GM12874 (cell line): ENCODE measurements at regions not wholly inside any gene's neighbourhood (a gene's known extent, or its start where the extent isn't known, plus 50 kb on each side); places are given as distances from the start of the nearest gene placed in this dataset.

ENCODE experiments used
- CTCF ChIP-seq: IDR thresholded peaks from 2 replicates; pipeline ENCODE4 v1.5.1; 2011; ENCODE audit warnings: low read depth, mild to moderate bottlenecking, control low read depth, low read length, moderate library complexity; ENCODE audit not compliant: insufficient read depth

GRCh38 chr4:104169437-104169836 lies 325.3 kb downstream of the CXXC4 start:
- no peak for TF ChIP-seq CTCF

- TF ChIP-seq CTCF: no peak
Observed at GRCh38 chr4:104166749-104167148, 327.9 kb downstream of the CXXC4 start.

- TF ChIP-seq CTCF: no peak
Observed at GRCh38 chr4:104163820-104164219, 330.9 kb downstream of the CXXC4 start.

- TF ChIP-seq CTCF: no peak
Observed at GRCh38 chr4:104146048-104146447, 348.6 kb downstream of the CXXC4 start.

GRCh38 chr4:104138116-104138515 lies 356.6 kb downstream of the CXXC4 start:
- TF ChIP-seq CTCF: no peak

GRCh38 chr4:104129243-104129642 lies 365.5 kb downstream of the CXXC4 start:
- no peak for TF ChIP-seq CTCF

GRCh38 chr4:104128850-104129213 lies 365.9 kb downstream of the CXXC4 start:
- TF ChIP-seq CTCF: no peak

GRCh38 chr4:104128031-104128849 lies 366.5 kb downstream of the CXXC4 start:
- TF ChIP-seq CTCF: no peak
